IMR-90 (cell line): ENCODE measurements at regions not wholly inside any gene's neighbourhood (a gene's known extent, or its start where the extent isn't known, plus 50 kb on each side); places are given as distances from the start of the nearest gene placed in this dataset.

ENCODE experiments used
- FOS ChIP-seq: fragments of 150-350 bp; IDR thresholded peaks from 2 replicates; pipeline ENCODE4 v1.6.1; 2016; ENCODE audit warnings: low read depth, low read length
- RCOR1 ChIP-seq: IDR thresholded peaks from 2 replicates; pipeline ENCODE4 v1.6.1; 2012; ENCODE audit warnings: mild to moderate bottlenecking, low read length, improper control_type of control experiment; ENCODE audit not compliant: insufficient replicate concordance
- SMC3 ChIP-seq: fragments of 150-350 bp; IDR thresholded peaks from 2 replicates; pipeline ENCODE4 v1.6.1; 2016; ENCODE audit warnings: low read depth, mild to moderate bottlenecking, antibody characterized with exemption, low read length, moderate library complexity
- TF ChIP-seq, protein P1 (sequence below): conservative IDR thresholded peaks from 2 replicates; pipeline ENCODE4 v1.5.1; 2012; ENCODE audit warnings: mild to moderate bottlenecking, low read depth, low read length, improper control_type of control experiment

GRCh38 chr3:6736836-6737629 is 123.9 kb upstream of the GRM7 start:
- TF ChIP-seq, protein P1, sequence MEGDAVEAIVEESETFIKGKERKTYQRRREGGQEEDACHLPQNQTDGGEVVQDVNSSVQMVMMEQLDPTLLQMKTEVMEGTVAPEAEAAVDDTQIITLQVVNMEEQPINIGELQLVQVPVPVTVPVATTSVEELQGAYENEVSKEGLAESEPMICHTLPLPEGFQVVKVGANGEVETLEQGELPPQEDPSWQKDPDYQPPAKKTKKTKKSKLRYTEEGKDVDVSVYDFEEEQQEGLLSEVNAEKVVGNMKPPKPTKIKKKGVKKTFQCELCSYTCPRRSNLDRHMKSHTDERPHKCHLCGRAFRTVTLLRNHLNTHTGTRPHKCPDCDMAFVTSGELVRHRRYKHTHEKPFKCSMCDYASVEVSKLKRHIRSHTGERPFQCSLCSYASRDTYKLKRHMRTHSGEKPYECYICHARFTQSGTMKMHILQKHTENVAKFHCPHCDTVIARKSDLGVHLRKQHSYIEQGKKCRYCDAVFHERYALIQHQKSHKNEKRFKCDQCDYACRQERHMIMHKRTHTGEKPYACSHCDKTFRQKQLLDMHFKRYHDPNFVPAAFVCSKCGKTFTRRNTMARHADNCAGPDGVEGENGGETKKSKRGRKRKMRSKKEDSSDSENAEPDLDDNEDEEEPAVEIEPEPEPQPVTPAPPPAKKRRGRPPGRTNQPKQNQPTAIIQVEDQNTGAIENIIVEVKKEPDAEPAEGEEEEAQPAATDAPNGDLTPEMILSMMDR: no peak
- TF ChIP-seq RCOR1: no peak
- no peak for TF ChIP-seq SMC3
- TF ChIP-seq FOS: no peak
